GM18867 (cell line): ENCODE measurements at regions not wholly inside any gene's neighbourhood (a gene's known extent, or its start where the extent isn't known, plus 50 kb on each side); places are given as distances from the start of the nearest gene placed in this dataset.
A peak's percentile ranks its signal among the peaks of the same experiment; 100 is the strongest.
"Not testable (repeated sequence)": the region's sequence is repeated elsewhere in the genome, so short reads cannot be mapped to it uniquely, and the experiment has no call there.

Experiments
- ATAC-seq: cut with Tn5 transposase; IDR thresholded peaks from one replicate; pipeline ENCODE4 v1.9.1; 2021; ENCODE audit warnings: mild to moderate bottlenecking, moderate library complexity; ENCODE audit not compliant: unreplicated experiment

GRCh38 chr13:50467156-50468110, 376.1 kb downstream of the DLEU7 start:
- ATAC-seq, result no peak

DNA sequence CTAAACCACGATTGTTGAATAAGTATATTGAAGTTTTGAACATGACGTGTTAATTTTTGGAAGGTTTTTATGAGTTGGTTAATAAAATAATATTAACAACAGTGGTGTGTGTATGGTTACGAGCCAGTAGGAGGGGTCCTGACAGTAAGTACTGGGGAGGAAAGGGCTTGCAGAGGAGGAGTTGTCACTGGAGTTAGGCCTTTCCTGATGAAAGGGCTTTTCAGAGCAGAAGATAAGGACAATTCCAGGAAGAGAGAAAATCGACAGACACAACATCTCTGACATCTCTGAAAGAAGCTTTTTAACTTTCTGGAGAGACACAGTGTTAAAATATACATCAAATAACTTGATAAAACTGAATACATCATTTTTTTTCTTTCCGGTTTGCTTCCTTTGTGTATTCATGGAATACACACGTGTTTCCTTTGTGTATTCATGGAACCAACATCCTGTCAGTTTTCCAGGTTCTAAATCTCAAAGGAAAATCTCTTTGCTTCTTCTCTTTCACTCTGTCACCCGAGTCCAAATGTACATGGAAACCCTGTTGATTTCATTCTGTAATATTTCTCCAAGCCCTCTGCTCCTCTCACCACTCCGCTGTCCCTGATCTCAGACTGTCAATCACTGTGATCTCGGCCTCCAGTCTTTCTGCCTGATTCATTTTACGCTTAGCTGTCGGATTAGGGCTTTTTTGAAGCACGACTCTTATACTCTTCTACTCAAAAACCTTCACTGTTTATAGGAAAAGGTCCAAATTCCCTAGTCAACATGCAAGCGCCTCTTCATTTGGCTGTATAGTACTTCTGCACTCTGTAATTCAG, 374.4 kb downstream of the DLEU7 start:
- ATAC-seq, result no peak

GRCh38 chr13:50473050-50473449, 370.4 kb downstream of the DLEU7 start:
- ATAC-seq, result not testable (repeated sequence)

- ATAC-seq, result no peak
Measured at GRCh38 chr13:50474088-50474662, 369.3 kb downstream of the DLEU7 start.

DNA sequence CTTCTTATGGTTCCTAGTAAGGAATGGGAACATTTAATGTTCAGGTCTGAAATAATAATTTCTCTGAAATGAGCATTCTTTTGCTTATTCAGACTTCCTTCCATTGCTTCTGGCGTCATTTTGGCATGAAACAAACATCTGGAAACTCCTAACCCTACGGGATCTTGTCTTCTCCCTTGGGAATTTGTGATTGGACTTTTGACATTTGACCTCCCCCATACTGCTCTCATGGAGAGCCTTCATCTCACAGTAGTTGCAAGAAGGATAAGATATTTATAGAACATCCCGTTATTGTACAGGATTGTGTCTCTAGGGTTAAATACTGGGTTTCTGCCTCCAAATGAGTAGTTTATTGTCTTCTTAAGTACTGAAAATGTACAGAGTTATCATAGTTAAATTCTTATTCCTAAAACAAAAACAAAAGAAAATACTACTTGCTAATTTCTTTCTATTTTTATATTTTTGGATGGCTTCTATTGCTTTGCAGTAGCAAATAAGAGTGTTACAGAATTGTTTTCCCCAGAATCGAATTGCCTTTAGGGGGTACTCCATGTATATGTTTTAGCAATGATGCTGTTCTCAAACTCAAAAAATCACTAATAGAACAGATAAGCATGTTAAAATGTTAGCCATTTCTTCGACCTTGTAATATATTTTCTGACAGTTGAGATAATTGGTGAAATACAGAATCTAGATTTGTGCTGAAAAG, 366.8 kb downstream of the DLEU7 start:
- ATAC-seq, result no peak

DNA sequence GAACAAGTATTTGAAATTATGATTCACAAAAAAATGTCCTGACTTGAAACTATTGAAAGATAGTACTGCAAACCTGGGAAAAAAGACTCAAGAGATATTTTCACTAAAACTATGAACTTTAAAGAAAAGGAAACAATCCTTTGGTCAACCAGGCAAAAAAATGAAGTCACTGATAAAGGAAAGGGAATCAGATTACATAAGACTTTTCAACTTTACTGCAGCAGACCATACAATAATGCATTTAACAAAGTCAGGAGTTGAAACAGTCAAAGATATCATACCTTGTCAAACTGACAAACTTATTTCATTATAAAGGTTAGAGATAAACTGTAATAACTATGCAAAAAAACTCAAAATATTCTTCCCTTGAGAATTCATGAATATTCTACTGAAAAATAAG, 361.6 kb downstream of the DLEU7 start:
- ATAC-seq, result no peak

DNA sequence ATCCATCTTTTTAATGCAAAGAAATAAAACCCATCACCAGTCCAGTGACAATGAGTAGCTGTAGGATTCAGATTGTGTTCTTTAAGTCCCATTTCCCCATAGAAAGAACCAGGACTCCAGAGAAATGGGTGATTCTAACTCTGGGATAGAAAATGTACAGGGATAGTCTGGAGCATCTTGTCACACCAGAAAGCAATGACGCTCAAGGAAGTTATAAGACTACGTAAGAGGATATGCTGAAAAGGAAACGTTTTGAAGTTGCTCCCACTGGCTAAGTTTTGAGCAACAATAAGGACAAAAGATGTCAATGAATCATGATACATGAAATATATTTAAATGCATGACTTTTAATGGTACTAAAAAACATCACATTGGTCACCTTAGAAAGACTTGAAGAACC, 360.1 kb downstream of the DLEU7 start:
- ATAC-seq, result no peak

GRCh38 chr13:50484472-50485113, 358.9 kb downstream of the DLEU7 start:
- no peak for ATAC-seq

DNA sequence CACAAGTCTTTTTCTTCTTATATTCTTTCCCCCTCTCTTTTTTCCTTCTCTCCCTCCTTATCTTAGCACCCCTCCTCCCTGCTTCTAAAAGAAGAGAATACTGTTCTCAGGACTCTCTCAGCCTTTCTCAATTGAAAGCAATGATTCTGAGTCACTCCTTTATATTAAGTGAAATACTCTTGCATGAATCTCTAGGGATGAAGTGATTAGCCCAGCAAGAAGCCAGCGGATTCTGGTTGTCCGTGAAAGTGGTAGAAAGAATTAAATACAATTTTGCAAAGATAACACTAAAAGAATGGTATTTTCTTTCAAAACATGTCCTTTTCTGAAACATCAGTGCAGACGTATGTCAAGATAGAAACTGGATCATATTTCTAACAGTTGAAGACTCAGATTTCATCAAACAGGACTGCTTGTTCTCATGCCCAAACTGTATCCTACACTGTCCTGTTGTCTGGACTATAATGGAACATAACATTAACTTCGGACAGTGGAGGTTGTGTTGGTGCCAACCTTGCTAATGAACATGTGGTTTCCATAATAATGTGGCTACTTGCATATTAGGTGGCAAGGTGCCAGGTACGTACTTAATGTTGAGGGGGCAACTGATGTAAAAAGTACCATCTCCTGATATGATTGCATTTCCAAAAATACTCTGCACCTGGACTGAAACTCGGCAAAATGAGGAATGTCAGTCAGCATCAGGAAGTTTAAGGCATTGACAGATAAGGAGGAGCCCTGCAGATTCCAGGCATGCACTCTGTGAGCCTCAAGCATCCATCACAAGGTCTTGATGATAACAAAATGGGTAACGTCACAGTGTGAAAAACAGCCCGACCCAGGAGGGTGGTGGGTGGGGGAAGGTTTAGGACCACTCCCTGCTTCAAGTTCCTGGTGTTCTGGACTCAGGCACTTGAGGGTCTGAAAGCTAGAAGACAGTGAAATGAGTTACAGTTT, 357.2 kb downstream of the DLEU7 start:
- no peak for ATAC-seq

DNA sequence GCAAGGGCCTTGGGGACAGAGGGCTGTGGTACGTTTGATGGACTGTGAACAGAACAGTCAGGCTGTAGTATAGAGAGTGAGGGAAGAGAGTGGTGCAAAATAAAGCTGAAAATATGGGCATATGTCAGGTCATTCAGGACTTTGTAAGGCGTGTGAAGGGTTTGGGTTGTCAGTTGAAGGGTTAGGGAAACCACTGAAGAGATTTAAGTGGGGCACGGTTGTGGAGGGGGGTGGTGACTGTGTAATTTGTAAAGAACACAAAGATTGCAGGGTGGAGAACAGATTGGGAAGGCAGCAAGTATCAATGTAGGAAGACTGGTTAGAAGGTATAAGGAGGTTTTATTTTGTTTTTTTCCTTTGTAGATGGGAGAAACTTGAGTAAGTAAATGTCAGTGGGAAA, 349.8 kb downstream of the DLEU7 start:
- no peak for ATAC-seq

GRCh38 chr13:50494138-50494537, 349.4 kb downstream of the DLEU7 start:
- ATAC-seq, result no peak

DNA sequence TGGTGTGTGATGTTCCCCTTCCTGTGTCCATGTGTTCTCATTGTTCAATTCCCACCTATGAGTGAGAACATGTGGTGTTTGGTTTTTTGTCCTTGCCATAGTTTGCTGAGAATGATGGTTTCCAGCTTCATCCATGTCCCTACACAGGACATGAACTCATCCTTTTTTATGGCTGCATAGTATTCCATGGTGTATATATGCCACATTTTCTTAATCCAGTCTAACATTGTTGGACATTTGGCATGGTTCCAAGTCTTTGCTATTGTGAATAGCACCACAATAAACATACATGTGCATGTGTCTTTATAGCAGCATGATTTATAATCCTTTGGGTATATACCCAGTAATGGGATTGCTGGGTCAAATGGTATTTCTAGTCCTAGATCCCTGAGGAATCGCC, 340.3 kb downstream of the DLEU7 start:
- not testable (repeated sequence) for ATAC-seq

DNA sequence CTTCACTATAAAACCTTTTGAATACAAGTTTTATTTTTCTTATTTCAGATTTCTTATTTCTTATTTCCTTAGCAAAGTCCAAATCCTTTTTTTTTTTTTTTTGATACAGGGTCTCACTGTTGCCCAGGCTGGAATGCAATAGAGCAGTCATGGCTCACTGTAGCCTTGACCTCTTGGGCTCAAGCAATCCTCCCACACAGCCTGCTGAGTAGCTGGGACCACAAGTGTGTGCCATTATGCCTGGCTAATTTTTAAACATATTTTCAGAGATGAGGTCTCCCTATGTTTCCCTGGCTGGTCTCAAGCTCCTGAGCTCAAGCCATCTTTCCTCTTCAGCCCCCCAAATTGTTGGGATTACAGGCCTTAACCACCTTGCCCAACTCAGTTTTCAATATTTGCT, 334.3 kb downstream of the DLEU7 start:
- ATAC-seq, result no peak

GRCh38 chr13:50509771-50510441, 333.6 kb downstream of the DLEU7 start:
- no peak for ATAC-seq

GRCh38 chr13:50510885-50511545, 332.5 kb downstream of the DLEU7 start:
- not testable (repeated sequence) for ATAC-seq

DNA sequence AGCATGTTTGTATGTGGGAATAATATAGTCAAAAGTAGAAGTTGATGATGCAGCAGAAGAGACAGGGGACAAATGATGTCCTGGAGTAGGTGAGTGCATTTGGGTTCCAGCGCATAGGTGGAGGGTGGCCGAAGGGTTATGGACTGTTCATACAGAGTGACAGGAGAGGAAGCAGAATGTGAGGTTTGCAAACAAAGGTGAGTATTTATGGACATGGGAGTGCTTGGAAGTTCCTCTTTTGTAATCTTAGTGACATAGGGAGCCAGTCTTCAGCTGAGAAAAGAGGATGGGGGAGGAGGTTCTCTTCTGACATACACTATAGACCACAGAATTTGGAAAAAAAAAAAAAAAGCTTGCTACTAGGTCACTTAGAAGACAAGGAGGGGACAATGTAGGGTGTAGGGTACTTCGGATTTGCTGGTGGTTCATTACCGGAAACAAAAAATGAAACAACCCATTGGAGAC, 331.6 kb downstream of the DLEU7 start:
- ATAC-seq, result peak; percentile 46

DNA sequence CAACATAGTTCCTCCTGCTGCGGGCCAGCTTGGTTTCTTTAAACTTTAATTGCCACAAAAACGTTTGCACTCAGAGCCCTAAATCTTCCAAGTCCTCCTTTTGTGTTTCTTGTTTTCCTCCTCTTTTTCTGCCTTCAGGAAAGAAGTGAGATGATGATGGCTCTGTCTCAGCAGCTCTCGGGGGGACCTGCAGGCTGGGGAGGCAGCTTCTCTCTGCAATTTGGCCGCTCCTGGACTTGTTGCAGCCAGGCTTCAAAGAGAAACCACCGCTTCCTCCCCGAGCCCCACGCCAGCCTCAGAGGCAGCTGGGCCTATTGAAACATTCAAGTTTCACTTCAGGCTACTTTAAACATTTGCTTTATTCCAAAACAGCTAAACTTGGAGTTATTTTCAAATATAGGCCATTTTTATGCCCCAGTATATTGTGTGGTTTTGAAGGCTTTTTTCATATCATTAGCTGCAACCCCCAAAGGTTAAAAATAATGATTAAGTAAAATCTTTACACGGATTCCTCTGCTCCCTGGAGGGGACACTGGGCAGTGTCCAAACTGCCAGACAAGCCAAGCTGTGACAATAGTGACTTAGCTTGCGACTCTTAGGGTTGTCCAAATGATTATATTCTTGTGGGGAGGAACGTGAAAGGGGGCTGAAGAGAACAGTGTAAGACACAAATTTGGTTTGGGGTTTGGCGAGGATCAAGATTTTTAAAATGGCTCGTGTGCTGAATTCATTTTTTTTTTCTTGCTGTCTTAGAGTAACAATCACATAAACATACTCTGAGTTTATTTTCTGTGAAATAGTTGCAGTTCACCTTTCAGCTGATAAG, 330.8 kb downstream of the DLEU7 start:
- ATAC-seq, result peak; percentile 94
